HG03378 (cell line): ENCODE measurements at regions not wholly inside any gene's neighbourhood (a gene's known extent, or its start where the extent isn't known, plus 50 kb on each side); places are given as distances from the start of the nearest gene placed in this dataset.
"Not testable (repeated sequence)": the region's sequence is repeated elsewhere in the genome, so short reads cannot be mapped to it uniquely, and the experiment has no call there.

Experiments used
- ATAC-seq: cut with Tn5 transposase; IDR thresholded peaks from one replicate; pipeline ENCODE4 v1.9.1; 2021; ENCODE audit warnings: mild to moderate bottlenecking, moderate library complexity; ENCODE audit not compliant: unreplicated experiment

DNA sequence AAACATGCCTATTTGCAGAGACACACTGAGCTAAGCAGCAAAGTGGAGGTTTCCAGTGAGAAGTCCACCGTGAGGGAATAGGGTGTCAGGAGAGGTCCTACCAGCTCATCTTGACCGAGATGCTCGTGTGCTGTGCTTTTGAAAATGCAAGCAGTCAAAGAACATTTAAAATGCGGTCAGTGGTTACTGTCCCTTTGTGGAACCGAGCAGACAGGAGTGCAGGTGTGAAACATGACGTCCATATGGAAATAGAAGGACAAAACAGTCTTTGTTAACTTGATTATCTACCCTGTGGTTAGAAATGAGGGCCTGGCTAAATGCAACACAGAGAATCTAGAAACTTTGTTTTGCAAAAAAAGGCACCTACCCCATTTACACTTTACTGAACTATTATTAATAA is 473.3 kb downstream of the SPATA31A6 start:
- not testable (repeated sequence) for ATAC-seq

DNA sequence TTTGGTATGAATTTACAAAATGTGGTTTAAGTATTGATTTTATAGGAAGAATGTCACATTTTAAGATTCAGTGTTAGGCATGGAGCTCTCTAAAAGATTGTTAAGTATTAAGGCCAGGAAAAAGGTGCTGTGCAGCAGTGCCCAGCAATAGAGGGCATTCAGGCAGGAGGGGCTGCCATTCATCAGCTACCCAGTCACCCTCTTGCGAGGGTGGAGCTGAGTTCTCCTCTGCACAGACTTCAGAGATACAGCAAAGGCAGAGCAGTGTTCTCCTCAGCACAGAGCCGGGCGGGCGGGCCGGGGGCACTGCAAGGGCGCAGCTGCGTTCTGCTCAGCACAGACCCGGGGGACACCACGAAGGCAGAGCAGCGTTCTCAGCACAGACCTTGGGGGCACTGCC is 474.0 kb downstream of the SPATA31A6 start:
- not testable (repeated sequence) for ATAC-seq

DNA sequence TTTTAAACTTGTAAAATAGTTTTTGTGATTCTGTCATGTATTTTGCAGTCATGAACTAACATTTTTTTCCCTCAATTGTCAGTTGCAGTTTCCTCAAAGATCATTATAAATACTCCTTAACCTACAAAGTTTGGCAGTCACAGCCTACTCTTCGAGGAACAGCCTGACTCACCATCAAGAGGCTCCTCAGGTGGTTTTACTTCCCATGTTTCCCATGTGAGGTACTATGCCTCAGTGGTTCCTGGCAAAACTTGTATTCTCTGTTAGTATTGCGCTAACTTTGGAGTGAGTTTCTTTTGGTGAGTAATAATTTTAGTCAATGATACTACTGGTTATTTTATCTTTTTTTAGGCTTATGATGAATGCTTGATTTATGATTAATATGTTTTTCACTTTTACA is 513.7 kb downstream of the SPATA31A6 start:
- not testable (repeated sequence) for ATAC-seq

DNA sequence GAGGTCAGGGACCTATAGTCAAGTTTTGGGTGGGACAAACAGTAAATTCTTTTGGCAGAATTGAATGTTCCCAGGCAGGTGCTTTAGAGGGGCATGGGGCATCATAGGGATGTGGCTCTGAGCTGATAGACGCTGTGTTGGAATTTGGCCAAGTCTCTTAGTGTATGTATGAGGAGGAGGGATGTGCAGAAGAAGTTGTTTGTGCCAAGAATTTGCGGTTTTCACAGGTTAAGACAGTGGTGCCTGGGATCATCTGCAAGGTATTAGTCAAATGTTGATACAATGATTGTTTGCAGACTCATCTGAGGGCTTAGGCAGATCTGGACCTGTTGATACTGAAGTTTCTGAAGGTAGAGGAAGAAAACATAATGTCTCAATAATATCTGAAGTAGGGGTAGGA is 519.4 kb downstream of the SPATA31A6 start:
- ATAC-seq, result not testable (repeated sequence)

DNA sequence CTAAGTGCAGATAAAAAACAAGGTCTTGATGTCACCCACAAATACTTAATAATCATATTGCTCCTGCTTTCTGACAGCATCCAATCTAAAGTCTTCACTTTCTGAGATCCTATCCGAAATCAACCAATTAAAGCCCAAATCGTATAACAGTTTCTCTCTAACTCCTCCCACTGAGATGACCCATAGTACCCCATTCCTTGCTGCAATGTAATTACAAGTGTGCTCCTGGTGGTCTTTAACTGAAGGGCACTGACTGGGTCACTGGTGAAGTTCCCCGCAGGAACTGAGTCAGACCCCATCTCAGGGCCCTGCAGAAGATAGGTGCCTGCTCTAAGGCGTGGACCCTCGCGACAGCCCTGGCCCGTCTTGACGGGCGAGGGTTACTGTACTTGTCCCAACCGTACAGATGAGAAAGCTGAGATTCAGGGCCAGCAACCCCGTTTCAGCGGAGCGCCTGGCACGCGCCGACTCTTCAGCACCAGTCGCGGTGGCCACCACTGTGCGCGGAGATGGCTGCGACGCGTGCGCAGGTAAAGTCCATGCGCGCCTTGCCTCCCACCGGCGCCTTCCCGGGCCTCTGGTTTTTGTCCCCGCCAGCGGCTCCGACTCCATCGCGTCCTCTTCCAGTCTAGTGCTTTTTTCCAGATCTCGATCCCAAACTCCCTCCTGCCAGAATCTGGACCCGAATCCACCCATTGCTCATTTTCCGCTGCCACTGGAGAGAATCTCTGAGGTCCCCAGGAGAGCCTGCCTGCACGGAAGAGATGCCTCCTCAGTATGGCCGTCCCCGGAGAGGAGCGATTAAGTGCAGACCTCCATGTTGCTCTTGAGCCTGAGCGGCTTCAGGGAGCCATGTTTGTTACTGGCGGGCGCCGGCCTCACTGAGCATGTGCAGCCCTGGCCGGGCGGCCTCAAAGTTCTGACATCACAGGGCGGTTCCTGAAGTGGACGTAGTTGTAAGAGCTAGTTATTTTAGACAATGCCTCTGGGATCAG is 541.7 kb downstream of the SPATA31A6 start:
- not testable (repeated sequence) for ATAC-seq

DNA sequence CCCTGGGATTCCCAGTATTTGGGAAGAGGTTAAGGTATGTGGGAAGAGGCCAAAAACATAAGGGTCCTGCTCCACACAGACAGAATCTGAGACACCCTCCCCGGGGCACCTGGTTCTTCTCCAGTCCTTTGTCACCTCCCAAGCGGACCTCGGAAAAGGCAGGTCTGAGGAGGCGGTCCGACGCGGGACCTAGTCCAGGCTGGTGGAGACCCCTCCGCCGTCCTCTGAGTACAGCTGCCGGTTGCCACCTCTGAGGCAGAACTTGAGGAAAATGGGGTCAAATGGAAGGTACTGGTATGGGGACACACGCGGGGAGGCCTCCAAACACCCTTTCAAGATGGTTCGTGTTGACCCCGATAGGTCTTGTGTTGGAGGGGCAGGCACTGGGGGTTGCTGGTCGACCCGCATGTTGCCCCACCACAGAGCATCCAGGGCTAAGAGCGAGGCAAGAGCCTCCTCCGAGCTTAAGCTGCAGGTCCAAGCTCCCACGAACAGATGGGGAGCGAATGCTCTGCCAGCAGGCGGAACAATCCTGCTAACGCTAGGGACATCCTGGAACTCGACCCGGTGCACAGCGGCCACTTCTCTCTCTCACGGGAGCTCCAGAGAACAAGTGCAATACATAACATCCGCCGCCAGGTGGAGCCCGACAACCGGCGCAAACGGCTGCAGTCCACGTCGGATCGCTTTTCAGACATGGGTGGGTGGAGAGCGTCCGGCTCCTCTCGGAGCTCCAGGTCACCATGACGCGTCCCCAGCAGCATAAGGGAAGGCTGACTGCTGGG is 559.8 kb downstream of the SPATA31A6 start:
- ATAC-seq, result peak; percentile 83

DNA sequence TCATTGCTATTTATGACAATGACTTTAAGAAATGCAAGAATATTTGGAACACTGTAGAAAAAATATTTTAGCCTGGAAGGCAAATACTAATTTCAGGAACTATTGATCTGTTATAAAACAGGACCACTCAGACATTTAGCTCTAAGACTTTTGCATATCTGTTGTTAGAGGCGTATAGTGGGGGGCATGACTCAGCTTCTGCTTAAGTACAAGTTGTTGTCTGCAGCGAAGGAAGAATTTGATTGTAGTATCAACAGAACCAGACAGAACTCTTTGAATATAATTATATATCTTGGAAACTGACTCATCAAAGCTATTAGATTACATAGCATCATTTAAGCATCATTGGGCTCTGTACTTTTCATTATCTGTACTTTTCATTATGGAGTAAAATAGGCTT is 573.8 kb downstream of the SPATA31A6 start:
- not testable (repeated sequence) for ATAC-seq

DNA sequence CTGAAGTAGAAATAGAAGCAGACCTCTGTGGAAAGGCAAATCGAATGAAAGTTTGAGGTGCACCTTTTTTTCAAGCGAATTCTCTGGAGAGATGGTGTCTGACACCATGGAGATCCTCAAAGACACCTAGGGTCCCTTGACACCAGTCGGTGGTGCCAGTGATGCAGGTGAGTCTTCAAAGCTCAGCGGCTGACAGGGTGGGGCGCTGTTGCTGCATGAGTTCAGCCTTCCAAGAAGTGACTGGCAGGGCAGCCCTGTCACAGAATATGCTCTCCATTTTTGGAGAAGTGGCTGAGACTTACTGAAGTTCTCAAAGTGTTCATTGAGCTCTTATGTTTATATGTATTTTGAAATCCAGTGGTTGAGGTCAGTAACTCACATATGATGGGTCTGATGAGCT is 575.9 kb downstream of the SPATA31A6 start:
- not testable (repeated sequence) for ATAC-seq

DNA sequence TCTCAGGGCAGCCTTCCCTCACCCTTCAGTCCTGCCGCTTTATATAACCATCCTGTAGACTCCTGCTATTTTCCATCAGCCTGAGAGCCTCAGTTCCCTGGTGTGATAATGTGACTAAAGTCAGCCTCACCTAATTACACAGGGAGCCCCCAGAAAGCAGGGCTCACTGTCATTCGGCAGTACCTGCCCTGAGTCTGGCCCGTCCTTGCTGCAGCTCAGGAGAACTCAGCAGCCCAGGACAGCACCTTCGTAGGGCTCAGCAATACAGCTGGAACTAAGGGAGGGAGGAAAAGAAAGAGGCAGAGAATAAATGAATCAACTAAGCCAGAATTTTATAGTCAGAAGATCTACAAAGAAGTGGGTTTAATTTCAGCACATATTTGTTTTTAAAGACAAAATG is 598.7 kb downstream of the SPATA31A6 start:
- ATAC-seq, result not testable (repeated sequence)

DNA sequence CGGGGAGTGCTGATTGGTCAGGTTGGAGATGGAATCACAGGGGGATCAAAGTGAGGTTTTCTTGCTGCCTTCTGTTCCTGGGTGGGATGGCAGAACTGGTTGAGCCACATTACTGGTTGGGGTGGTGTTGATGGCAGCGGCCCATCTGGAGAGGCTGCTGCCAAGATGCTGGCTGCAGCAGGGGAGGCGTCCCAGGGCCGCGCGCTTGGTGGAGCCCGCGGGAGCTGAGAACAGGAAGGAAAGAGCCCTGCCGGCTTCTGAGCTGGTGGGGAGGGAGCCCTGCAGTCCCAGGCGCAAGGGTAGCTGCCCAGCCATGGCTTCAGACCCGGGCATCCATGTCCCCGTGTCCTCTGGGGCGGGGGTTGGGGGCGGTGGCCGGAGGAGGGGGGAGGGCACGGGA is 609.3 kb downstream of the SPATA31A6 start:
- ATAC-seq, result not testable (repeated sequence)

DNA sequence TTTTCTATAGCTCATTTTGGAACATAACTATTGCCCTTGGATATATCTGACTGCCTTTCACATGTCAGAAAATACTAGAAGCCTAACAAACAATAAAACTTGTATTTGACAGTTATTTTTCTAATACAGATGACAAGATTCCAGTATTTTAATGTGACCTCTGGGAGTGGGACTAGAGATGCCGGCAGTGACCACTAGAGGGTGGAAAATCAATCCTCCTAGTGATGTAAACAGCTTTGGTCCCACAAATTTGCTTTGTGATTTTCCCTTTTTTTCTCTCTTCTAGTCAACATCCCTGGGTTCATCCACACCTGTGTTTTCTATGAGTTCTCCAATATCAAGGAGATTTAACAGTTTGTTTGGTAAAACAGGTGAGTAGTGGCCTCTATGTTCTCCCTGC is 615.1 kb downstream of the SPATA31A6 start:
- peak; percentile 59 for ATAC-seq

DNA sequence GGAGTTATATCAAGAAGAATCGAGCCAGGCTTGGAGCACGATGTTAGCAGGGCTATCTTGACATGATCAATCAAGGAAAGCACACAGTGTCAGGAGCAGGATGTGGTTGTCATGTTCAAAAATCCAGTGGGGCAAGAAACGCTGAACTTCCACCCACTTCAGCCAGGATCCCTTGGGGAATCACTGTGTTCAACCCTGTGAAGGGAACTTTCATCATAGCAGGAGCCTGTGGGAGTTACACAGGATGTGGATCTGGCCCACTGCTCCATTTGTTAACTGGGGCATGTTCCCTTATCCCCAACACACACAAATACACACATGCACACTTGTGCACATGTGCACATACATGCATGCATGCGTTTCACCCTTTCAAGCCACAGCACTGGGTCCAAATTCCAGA is 619.3 kb downstream of the SPATA31A6 start:
- not testable (repeated sequence) for ATAC-seq

DNA sequence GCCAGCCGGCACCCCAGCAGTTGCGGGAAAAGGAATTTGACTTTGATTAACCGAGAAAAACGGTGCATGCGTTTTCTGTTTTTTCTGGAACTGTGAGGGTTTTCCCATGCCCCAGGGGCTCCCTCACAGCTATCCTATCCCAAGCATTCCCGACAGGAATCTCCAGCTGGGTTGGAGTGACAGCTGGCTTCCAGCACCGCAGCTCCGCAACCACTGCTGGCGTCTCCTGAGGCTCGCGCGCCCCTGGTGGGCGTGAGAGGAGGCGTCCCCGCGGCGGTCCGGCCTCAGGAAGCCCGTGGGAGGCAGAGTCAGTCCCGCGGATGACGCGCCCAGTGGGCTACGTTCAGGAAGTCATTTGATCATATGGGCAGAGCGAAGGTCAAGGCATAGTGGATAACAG is 623.2 kb downstream of the SPATA31A6 start:
- ATAC-seq, result not testable (repeated sequence)

DNA sequence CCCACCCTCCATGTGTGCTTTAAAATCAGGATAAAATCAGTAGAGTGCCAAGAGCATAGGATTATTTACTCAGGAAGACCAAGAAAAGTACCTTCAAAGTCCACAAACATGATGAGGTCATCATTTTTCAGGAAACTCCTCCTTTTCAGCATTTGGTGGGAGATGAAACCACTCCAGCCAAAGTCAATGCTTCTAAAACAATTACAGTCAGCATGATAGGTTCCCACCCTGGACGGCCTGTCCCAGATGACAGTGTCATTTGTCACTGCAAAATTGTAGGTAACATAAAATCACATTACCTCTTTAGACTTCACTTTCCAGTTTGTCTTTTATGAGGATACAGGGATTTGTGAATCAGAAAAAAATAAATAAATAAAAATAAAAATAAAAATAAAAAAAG is 638.0 kb downstream of the SPATA31A6 start:
- not testable (repeated sequence) for ATAC-seq

DNA sequence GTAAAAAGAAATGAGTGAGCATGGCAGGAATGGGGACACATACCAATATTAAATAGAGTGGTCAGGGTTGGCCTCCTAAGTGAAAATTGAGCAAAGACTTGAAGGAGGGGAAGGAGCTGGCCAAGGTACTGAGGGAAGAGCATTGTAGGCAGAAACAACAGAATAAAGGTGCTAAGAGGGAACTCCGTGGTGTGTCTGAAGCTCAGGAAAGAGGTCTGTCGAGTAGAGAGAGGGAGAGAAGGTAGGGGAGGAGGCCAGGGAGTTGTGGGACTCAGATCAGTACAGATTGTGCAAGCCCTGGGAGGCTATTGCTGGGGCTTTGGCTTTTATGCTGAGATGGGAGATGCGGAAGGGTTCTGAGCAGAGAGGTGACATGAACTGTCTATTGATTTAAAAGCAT is 664.7 kb downstream of the SPATA31A6 start:
- not testable (repeated sequence) for ATAC-seq

DNA sequence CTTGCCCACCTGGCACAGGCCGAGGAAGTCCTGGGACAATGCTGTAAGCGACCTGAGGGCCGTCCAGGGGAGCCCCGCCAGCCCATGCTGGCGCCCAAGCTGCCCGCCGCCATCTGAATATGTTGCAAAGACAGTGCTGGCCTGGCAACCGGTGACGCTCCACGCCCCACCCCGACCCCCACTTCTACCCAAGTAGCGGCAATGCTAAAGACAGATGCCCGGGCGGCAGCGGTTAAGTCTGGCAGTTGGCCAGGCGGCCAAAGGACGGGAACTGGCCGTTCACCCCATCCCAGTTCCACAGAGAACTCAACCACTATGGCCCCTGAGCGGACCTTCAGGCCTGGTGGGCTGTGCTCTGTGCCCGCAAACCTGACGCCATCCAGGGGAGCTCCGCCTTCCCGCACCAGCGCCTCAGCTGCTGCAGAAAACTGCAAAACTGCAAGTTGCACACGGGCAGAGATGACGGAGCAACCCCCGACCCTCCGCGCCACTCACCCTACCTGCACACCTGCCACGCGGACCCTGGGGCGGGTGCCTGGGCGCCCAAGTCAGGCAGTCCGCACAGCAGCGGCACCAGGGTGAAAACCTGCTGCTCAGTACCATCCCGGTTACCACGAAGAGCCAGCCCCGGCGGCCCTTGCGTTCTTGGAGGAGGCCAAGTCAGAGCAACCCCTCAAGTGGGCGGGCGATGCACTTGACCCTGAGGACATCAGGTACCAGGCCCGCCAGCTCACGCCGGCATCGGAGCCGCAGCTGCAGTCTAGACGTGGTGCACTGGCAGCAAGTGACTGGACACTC is 667.6 kb downstream of the SPATA31A6 start:
- ATAC-seq, result not testable (repeated sequence)

DNA sequence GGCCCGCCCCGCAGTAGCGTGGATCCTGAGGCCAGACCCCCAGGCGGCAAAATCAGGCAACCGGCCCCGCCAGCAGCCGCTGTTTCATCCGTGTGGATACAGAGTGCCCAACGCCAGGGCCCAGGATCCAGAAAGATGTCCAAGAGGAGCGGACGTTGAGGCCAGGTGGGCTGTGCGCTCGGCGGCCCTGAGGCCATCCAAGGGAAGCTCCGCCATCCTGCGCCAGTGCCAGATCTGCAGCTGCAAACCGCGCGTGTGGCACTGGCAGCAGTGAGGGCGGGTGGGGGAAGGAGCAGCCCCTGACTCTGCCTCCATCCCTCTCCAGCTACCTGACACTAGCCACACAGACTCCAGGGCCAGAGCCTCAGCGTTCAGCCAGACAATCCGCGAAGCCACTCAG is 668.2 kb downstream of the SPATA31A6 start:
- not testable (repeated sequence) for ATAC-seq

DNA sequence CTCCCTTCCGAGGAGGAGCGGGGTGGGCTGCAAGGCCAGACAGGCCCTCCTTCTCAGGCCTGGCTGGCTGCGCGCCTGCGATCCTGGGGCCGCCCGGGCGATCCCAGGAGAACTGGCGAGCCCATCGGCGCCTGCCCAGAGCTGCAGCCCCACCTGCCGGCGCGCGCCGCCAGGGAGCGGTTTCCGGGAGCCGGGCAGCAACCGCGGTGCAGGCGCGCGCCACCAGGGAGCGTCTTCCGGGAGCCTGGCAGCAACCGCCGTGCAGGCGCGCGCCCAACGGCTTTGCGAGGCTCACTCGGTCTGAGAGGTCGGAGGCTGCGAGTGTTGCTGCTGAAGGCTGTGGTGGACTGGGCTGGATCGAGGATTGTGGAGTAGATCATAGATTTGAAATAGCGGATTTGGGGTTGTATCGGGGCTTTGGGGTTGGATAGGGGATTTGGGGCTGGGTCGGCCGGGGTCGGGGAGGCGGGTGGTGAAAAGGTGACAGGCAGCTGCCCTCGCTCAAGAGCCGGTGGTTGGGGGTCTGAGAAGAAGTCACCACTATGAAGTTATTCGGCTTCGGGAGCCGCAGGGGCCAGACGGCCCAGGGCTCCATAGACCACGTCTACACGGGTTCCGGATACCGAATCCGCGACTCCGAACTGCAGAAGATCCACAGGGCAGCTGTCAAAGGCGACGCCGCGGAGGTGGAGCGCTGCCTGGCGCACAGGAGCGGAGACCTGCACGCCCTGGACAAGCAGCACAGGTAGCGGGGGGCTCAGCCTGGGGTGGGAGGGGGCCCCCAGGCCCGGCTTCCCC is 668.9 kb downstream of the SPATA31A6 start:
- ATAC-seq, result not testable (repeated sequence)

DNA sequence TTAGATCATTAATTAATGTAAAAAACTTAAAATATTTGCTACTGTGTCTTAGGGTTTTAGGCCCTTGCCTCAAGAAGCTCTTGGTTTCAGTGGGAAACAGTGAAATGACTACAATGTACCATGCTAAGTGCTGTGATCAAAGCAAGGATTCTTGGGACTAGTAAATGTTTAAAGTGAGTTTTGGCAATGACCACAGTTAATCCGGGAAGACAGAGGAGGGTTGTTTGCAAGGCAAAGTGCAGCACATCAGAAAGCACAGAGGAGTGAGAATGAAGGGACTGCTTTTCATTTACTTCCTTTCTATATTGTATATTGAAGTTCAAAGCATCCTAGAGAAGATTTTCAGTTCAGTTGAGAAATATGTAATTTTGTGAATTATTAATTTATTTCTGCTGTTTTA is 676.7 kb downstream of the SPATA31A6 start:
- ATAC-seq, result not testable (repeated sequence)

DNA sequence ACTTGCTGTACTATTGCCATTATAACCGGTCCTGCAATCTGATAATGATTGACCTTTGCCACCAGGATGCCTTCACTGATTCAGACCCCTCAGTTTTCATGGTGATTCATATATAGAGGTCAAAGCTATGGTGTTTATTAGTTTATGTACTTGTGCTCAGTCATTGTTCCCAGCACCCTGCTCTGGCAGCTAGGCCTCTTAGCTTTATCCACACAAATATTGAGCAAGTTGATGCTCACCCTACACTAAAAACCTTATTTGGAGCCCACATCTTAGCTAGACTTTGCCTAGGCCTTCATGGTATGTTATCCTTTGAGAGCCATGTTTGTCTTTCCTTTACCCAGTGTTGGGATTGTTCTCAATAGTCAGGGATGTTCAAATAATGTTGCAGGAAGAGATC is 679.0 kb downstream of the SPATA31A6 start:
- not testable (repeated sequence) for ATAC-seq
